ENCODE measurements at regions not wholly inside any gene's neighbourhood (a gene's known extent, or its start where the extent isn't known, plus 50 kb on each side); places are given as distances from the start of the nearest gene placed in this dataset.

DNA sequence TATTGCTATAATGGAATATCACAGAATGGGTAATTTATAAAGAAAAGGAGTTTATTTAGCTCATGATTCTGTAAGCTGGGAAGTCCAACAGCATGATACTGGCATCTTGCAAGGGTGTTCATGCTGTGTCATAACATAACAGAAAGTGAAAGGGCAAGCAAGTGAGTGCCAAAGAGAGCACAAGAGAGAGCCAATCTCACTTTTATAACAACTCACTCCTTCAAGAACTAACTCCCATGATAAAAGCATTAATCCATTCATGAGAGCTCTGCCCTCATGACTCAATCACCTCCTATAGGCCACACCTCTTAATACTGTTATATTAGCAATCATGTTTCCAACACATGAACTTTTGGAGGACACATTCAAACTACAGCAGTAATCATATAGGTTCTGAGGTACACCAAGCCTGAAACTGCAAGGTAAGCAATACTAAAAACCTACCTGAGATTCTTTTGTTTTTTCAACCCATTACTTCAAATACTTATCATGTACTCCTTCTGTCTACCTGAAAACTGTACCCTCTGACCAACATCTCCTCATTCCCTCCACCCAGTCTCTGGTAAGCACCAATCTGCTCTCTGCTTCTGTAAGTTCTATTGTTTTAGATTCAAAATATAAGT, 219.7 kb downstream of the MTERF1 start:
- TF ChIP-seq GATA2 (IDR thresholded peaks at IDR 0.05; ENCODE audit: low read depth, low read length) (no peak), GATA3 (IDR thresholded peaks at IDR 0.05; ENCODE audit: low read depth, low read length) (no peak)
